Stimulated activated CD4-positive, alpha-beta T cell treated with anti-CD3 and anti-CD28 coated beads, Interleukin-12 subunit alpha, Interleukin-12 subunit beta, amount 100 ng/mL, for 24 hours (primary cell): ENCODE measurements at regions not wholly inside any gene's neighbourhood (a gene's known extent, or its start where the extent isn't known, plus 50 kb on each side); places are given as distances from the start of the nearest gene placed in this dataset.
"Not testable (repeated sequence)": the region's sequence is repeated elsewhere in the genome, so short reads cannot be mapped to it uniquely, and the experiment has no call there.

Source experiments
- DNase-seq, 2 experiments: peaks; one replicate each; pipeline ENCODE4 v3.0.0-alpha.2; 2020; ENCODE audit warnings: low read depth in 2 of 2

DNA sequence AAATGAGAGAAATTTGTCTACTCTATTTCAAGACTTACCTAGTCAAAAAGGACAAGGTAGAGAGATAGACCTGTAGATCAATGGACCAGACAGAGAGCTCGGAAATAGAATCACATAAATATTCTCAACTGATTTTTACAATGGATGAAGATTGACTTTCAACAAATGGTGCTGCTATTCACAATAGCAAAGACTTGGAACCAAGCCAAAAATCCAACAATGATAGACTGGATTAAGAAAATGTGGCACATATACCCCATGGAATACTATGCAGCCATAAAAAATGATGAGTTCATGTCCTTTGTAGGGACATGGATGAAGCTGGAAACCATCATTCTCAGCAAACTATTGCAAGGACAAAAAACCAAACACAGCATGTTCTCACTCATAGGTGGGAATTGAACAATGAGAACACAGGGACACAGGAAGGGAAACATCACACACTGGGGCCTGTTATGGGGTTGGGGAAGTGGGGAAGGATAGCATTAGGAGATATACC lies 1128.2 kb downstream of the UQCRFS1 start:
- DNase-seq, result not testable (repeated sequence)

GRCh38 chr19:28076628-28077027 lies 1136.3 kb downstream of the UQCRFS1 start:
- DNase-seq, result no peak

DNA sequence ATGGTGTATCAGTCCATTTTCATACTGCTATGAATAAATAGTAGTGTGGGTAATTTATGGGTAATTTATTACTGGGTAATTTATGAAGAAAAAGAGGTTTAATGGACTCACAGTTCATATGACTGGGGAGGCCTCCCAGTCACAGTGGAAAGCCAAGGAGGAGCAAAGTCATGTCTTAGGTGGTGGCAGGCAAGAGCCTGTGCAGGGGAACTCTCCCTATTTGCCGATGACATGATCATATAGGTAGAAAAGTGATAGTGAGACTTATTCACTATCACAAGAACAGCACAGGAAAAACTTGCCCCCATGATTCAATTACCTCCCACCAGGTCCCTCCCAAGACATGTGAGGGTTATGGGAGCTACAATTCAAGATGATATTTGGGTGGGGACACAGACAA lies 1137.7 kb downstream of the UQCRFS1 start:
- no peak for DNase-seq

DNA sequence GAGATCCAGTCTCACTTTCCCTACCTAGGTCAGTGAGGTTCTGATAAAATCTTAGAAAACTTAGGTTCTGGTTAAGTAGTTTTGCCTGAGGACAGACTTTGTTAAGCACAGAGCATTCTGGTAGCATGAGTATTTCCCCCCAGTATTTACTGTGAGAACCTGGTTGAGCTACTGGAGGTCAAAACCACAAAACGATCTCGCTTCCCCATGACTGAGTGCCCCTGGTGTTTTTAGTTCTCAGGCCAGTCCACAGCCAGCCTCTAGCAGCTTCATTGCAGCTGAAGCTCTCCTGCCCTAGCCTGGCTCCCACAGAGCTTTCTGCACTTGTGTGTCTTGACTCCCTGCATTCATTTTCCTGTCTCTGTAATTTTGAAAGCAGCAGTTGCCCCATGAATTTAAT lies 1138.2 kb downstream of the UQCRFS1 start:
- DNase-seq, result no peak

DNA sequence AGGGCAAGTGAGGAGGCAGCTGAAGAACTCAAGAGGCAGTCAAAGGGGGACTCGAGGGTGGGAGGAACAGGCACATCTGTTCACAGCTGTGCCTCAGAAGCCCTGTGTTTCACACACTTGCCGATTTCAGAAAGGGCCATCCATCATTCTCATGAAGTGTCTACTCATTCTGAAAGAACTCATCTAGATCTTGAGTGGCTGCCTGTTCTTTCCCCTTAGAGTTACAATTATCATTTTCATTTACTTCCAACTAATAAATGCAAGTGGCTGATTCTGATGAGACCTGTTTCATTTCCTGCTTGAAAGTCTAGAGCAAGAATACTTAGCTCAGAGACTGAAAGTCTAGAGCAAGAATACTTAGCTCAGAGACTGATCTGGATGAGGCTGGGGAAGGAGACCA lies 1145.1 kb downstream of the UQCRFS1 start:
- DNase-seq, result no peak

DNA sequence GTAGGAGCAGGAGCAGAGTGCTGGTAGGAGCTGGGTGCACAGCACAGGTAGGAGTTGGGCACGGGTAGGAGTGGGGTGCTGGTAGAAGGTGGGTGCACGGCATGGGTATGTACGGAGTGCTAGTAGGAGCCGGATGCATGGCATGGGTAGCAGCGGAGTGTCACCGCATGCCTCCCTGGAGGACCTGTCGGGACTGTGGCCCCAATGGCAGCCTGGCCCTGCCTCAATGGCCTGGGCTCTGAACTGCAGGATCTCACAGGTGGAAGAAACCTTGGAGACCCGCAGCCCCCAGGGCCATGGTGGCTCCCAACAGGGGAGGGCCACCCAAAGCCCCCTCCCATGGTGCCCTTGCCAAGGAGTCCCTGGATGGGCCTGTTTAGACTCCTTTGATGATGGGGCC lies 1146.0 kb downstream of the UQCRFS1 start:
- no peak for DNase-seq

DNA sequence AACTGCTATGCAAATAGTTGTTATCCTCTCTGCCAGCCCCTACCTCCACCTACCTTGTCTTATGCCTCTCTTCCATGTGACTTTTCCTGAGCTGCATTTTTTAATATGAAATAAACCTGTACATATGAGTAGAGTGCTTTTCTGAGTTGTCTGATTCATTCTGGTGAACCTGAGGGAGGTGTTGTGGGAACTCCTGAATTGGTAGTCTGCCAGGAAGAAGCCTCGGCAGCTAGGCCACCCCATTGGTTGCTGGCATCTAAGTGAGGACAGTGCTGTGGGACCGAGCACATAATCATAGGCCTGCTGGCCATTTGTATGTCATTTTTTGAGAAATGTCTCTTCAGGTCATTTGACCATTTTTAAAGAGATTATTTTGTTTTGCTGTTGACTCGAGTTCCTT lies 1146.8 kb downstream of the UQCRFS1 start:
- DNase-seq, result no peak

DNA sequence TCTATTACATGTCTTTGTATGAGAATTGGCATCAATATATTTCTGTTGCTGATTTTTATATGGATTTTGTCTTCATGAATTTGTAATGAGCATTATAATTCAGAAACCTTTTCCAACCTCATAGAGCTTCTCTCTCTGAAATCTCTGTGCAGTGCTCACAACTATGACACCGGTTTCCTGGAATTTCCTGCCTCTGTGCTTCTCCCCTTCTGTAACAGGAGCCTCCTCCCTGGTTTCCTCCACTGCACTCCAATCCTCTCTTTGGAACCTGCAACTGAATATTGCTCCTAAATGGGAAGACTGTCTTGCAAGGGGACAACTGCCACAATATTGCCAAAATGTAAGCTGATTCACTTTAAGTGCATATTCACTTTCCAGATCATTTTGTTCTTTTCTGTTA lies 1147.9 kb downstream of the UQCRFS1 start:
- no peak for DNase-seq

- DNase-seq, result no peak
Measured at GRCh38 chr19:28063702-28064101, 1149.2 kb downstream of the UQCRFS1 start.

DNA sequence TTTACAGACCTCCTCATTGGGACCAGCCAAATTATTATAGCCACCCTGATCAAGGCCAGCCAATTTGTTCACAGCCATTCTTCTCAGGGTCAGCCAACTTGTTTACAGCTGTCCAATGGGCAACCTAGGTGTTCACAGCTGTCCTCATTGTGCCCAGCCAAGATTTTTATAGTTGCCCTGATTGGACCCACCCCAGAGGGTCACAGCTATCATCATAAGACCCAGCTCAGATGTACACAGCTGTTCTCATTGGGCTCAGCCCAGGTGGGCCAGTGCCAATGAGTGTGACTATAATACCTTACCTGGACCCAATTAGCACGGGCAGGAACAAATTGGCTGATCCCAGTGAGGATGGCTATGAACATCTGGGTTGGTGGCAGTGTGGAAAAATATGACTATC lies 1151.8 kb downstream of the UQCRFS1 start:
- DNase-seq, result no peak

DNA sequence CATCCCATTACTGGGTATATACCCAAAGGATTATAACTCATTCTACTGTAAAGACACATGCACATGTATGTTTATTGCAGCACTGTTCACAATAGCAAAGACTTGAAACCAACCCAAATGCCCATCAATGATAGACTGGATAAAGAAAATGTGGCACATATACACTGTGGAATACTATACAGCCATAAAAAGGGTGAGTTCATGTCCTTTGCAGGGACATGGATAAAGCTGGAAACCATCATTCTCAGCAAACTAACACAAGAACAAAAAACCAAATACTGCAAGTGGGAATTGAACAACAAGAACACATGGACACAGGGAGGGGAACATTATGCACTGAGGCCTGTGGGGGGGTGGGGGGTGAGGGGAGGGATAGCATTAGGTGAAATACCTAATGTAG lies 1155.9 kb downstream of the UQCRFS1 start:
- not testable (repeated sequence) for DNase-seq

- DNase-seq, result no peak
Measured at GRCh38 chr19:28051047-28051446, 1161.9 kb downstream of the UQCRFS1 start.

- DNase-seq, result no peak
Measured at GRCh38 chr19:28049875-28050274, 1163.1 kb downstream of the UQCRFS1 start.

GRCh38 chr19:28046932-28047331 lies 1166.0 kb downstream of the UQCRFS1 start:
- DNase-seq, result no peak

- no peak for DNase-seq
Measured at GRCh38 chr19:28045621-28046020, 1167.3 kb downstream of the UQCRFS1 start.

DNA sequence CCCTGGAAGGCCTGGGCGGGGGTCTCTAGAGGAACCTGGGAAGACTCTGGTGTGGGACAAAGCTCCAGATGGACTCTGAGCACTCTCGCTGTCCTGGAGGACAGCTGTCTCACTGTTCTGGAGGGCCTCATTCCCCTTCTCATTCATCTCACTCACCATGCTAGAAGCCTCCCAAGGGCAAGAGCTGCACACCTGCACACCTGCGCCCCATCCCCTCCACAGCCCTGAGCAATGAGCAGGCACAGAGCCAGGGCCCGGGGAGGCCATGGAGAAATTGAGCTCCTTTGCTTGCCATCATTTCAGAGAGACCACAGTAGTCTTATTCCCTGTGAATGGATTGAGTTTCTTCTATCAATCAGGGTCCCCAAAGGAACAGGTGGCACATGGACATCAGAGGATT lies 1168.5 kb downstream of the UQCRFS1 start:
- no peak for DNase-seq

GRCh38 chr19:28042516-28042915 lies 1170.4 kb downstream of the UQCRFS1 start:
- DNase-seq, result no peak

- no peak for DNase-seq
Measured at GRCh38 chr19:28039677-28040381, 1173.1 kb downstream of the UQCRFS1 start.

DNA sequence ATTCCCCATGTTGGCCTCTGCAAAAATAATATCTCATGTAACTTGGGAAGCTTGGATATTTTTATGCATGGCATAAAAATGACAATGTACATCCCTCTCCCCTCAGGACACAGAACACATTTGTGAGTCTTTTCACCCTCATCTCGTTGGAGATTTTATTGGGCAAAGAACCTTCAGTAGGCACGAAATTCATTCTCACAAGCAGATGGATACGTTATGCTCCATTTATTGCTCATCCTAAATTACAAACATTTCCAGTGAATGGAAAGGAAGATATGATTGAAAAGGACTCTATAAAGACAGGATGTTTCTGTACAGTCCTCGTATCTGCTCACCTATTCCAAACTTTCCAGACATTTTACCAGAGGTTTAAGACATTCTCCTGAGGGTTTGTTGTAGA lies 1175.8 kb downstream of the UQCRFS1 start:
- no peak for DNase-seq

GRCh38 chr19:28036486-28036885 lies 1176.5 kb downstream of the UQCRFS1 start:
- DNase-seq, result no peak

- DNase-seq, result no peak
Measured at GRCh38 chr19:28034936-28035335, 1178.0 kb downstream of the UQCRFS1 start.

- no peak for DNase-seq
Measured at GRCh38 chr19:28028881-28029444, 1184.0 kb downstream of the UQCRFS1 start.

- DNase-seq, result no peak
Measured at GRCh38 chr19:28027116-28027515, 1185.8 kb downstream of the UQCRFS1 start.

- no peak for DNase-seq
Measured at GRCh38 chr19:28026636-28027035, 1186.3 kb downstream of the UQCRFS1 start.
